ENCODE measurements at regions not wholly inside any gene's neighbourhood (a gene's known extent, or its start where the extent isn't known, plus 50 kb on each side); places are given as distances from the start of the nearest gene placed in this dataset.
"Not testable (repeated sequence)": the region's sequence is repeated elsewhere in the genome, so short reads cannot be mapped to it uniquely, and the experiment has no call there.

GRCh38 chr9:97248252-97248651 is 59.2 kb upstream of the CCDC180 start:
- not testable (repeated sequence) for DNase-seq (ENCODE audit: low read depth in 2 of 3, low spot score in 2 of 3)

DNA sequence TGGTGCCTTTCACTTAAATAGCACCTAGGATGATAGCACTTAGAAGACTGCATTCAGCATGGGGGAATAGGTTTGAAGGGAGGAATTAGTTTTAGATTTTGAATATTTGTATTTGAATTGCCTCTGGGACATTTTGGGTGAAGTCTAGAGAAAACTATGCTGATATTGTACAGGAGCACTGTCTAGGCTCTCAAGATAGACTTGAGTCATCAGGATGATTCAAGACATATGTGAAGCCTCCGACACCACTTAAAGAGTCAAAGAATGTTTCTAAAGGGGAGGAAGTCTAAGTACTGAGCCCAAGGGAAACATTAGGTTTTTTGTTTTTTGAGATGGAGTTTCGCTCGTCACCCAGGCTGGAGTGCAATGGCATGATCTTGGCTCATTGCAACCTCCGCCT is 63.9 kb upstream of the CCDC180 start:
- no peak for DNase-seq (ENCODE audit: low read depth in 2 of 3, low spot score in 2 of 3)

DNA sequence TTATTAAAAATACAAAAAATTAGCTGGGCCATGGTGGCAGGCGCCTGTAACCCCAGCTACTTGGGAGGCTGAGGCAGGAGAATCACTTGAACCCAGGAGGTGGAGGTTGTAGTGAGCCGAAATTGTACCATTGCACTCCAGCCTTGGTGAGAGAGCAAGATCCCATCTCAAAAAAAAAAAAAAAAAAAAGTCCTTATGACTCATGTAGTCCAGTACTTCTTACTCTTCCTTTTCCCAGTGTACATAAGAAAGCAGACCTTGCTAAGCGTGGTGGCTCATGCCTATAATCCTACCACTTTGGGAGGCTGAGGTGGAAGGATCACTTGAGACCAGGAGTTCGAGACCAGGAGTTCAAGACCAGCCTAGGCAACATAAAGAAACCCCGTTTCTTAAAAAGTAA is 66.0 kb upstream of the CCDC180 start:
- not testable (repeated sequence) for DNase-seq (ENCODE audit: low read depth in 2 of 3, low spot score in 2 of 3)

DNA sequence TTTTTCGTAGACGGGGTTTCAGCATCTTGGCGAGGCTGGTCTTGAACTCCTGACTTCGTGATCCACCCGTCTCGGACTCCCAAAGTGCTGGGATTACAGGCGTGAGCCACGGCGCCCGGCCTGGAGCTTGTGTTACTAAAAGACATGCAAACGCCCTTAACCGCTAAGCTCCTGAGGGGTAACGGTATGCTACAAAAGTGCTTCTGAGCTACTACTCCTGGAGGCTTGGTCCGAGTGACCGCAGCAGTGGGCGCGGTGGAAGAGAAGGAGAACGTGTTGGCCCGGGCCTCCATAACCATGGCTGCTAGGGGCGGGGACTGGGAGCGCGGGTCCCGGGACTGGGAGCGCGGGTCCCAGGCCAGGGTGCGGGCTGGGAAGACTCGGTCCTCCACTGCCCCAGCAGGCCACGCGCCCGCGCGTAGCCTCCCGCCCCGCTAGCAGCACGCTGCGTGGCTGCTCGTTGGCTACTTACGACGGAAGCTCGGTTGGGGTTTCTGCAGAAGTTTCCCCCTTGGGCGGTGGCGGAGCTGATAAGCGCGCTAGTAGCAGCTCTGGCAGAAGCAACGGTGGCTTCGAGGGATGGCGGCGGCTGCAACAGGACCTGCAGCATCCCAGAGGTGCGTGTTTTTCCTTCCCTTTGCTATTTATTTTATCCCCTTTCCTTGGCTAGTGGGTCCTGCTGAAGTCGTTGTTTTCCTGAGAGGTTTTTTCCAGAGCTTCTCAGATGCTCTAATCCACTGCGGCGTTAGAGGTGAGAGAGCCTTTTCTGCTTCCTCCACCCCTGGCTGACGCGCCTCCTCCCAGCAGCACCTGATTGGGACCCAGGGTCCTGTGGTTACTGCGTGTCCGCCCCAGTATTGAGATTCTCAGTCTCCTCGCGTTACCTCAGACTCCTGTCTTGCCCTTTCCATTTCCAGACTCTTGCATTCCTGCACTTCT is 69.2 kb upstream of the CCDC180 start:
- DNase-seq (ENCODE audit: low read depth in 2 of 3, low spot score in 2 of 3) = peak; percentile 61 to 89 (median 89)

DNA sequence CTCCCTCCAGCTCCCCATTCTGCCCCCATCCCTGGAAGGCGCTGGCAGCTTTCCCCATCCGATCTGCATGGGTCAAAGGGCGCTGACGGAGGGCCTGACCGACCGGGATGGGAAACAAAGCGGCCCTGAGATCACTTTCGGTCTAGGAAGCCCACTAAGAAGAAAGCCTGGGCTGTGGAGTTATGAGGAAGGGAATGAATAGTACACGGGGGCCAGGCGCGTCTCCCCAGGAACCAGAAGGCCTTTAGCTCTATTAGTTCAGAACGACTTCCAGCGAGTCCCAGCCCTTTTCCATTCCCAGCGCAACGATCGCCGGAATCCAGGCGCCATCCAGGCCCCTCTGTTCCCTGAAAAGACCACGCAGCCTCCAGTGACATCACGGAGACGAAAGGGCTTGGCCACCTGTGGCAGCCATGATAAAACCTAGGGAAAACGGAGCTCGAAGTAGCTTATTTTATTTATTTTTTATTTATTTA is 70.1 kb upstream of the CCDC180 start:
- DNase-seq (ENCODE audit: low read depth in 2 of 3, low spot score in 2 of 3) = no peak

- DNase-seq (ENCODE audit: low read depth in 2 of 3, low spot score in 2 of 3) = not testable (repeated sequence)
Observed at GRCh38 chr9:97233009-97233400, 74.5 kb upstream of the CCDC180 start.

DNA sequence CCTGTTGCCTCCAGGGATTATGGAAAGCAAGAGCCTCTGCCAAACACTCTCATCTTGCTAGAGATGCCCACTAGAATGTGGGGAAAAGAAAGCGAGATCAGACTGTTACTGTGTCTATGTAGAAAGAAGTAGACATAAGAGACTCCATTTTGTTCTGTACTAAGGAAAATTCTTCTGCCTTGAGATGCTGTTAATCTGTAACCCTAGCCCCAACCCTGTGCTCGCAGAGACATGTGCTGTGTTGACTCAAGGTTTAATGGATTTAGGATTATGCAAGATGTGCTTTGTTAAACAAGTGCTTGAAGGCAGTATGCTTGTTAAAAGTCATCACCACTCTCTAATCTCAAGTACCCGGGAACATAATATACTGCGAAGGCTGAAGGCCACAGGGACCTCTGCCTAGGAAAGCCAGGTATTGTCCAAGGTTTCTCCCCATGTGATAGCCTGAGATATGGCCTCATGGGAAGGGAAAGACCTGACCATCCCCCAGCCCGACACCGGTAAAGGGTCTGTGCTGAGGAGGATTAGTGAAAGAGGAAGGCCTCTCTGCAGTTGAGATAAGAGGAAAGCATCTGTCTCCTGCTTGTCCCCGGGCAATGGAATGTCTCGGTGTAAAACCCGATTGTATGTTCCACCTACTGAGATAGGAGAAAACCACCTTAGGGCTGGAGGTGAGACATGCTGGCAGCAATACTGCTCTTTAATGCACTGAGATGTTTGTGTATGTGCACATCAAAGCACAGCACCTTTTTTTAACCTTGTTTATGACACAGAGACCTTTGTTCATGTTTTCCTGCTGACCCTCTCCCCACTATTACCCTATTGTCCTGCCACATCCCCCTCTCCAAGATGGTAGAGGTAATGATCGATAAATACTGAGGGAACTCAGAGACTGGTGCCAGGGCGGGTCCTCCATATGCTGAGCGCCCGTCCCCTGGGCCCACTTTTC is 75.1 kb upstream of the CCDC180 start:
- not testable (repeated sequence) for DNase-seq (ENCODE audit: low read depth in 2 of 3, low spot score in 2 of 3)

DNA sequence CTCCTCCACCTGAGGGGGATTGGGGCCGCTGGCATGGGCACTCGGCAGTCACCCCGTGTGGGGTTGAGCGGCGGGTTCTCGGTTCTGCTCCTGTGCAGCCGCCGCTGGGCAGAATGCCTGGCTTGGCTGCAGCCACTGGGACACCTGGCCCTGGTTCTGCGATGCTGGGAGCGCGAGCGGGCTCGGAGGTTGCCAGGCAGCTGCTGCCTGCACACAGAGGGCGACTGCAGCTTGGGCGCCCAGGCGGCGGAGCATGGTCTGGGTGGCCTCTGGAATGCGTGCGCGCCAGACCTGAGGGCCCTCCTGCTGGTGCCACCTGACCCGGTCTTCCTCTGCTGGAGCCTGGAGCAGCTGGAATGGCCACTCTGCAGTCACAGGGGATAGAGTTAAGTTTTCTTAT is 85.1 kb upstream of the CCDC180 start:
- not testable (repeated sequence) for DNase-seq (ENCODE audit: low read depth in 2 of 3, low spot score in 2 of 3)

DNA sequence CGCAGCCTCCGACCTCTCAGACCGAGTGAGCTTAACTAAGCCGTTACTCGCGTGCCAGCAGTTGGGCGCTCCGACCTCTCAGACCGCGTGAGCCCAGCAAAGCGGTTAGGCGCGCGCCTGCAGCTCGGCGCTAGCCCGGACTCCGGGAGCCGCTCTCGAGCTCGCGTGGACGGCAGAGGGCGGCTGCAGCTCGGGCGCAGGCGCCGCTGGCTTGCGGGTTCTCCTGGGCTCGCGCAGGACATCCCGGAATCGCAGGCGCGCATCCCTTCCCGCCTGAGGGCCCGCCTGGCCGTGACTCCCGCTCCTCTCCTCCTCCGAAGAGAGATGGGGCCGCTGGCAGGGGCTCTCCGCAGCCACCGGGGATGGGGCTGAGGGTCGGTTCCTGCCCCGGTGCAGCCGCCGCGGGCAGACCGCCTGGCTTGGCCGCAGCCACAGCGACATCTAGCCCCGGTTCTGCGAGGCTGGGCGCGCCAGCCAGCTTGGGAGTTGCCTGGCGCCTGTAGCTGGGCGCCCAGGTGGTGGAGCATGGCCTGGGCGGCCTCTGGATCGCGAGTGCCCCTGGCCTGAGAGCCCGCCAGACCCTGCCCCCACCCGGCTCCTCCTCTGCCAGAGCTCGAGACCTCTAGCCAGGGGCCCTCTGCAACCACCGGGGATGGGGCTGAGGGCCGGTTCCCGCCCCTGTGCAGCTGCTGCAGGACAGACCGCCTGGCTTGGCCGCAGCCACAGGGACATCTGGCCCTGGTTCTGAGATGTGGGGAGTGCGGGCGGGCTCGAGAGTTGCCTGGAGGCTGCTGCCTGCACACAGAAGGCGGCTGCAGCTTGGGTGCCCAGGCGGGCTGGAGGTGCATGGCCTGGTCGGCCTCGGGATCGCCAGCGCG is 85.7 kb upstream of the CCDC180 start:
- DNase-seq (ENCODE audit: low read depth in 2 of 3, low spot score in 2 of 3) = peak; percentile 21 to 70 (median 68)

DNA sequence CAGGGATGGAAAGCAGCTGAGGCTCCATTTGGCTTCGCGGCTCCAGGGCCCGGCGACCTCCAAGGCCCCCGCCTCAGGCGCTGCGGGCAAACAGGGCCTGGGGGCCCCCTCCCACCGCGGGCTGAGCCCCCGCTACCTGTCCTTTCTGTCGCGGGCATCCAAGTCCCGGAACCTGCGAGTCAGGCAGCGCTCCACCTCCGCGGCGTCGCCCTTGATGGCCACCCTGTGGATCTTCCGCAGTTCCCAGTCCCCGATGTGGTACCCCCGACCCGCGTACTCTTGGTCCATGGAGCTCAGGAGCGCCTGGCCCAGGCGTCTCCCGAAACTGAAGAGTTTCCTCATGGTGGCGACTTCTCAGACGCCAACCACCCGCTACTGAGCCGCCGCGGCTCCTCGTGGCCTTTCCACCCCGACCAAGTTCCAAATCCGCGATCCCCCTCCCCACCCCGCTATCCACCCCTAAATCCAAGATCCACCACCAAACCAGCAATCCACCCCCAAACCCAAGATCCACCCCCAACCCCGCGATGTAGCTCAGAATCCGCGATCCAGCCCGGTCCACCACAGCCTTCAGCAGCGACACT is 86.5 kb upstream of the CCDC180 start:
- DNase-seq (ENCODE audit: low read depth in 2 of 3, low spot score in 2 of 3) = no peak

GRCh38 chr9:97220396-97220795 is 87.1 kb upstream of the CCDC180 start:
- not testable (repeated sequence) for DNase-seq (ENCODE audit: low read depth in 2 of 3, low spot score in 2 of 3)

- DNase-seq (ENCODE audit: low read depth in 2 of 3, low spot score in 2 of 3) = not testable (repeated sequence)
Observed at GRCh38 chr9:97219443-97220140, 87.9 kb upstream of the CCDC180 start.

DNA sequence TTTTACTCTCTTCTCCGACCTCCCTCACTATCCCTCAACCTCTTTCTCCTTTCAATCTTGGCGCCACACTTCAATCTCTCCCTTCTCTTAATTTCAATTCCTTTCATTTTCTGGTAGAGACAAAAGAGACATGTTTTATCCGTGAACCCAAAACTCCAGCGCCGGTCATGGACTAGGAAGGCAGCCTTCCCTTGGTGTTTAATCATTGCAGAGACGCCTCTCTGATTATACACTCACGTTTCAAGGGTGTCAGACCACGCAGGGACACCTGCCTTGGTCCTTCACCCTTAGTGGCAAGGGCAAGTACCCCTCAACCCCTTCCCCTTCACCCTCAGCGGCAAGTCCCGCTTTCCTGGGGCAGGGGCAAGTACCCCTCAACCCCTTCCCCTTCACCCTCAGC is 92.3 kb upstream of the CCDC180 start:
- not testable (repeated sequence) for DNase-seq (ENCODE audit: low read depth in 2 of 3, low spot score in 2 of 3)

GRCh38 chr9:97214556-97214955 is 92.9 kb upstream of the CCDC180 start:
- not testable (repeated sequence) for DNase-seq (ENCODE audit: low read depth in 2 of 3, low spot score in 2 of 3)

DNA sequence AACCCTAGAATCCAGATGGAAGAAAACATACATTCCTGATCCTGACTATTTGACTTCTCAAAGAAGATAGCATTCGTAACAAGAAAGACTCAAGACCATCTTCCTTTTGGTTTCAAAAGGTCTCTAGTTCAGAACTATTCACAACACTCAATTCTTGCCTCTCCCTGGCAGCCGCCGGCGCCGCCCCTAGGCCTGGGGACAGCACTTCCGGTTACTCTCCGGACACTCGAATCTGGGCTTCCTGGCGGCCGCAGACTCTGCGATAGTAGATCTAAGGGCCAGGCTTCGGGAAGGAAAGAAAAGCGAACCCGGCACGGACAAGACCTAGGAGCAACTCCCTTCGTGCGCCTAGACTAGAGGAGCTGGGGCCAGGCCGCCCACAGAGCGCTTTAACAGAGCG is 107.8 kb upstream of the CCDC180 start:
- DNase-seq (ENCODE audit: low read depth in 2 of 3, low spot score in 2 of 3) = not testable (repeated sequence)

DNA sequence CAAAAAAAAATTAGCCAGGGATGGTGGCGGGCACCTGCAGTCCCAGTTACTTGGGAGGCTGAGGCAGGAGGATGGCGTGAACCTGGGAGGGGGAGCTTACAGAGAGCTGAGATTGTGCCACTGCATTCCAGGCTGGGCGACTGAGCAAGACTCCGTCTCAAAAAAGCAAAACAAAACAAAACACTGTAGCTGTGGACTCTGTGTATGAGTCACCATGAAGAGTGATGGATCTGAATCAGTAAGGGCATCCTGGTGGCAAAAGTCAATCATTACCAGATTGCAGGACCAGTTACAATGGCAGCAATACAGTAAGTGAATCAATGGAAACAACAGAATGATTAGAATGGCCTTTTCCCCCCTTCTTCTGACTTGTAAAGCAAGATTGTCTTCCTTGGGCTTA is 113.7 kb upstream of the CCDC180 start:
- DNase-seq (ENCODE audit: low read depth in 2 of 3, low spot score in 2 of 3) = not testable (repeated sequence)

GRCh38 chr9:97188545-97188944 is 118.9 kb upstream of the CCDC180 start:
- no peak for DNase-seq (ENCODE audit: low read depth in 2 of 3, low spot score in 2 of 3)

DNA sequence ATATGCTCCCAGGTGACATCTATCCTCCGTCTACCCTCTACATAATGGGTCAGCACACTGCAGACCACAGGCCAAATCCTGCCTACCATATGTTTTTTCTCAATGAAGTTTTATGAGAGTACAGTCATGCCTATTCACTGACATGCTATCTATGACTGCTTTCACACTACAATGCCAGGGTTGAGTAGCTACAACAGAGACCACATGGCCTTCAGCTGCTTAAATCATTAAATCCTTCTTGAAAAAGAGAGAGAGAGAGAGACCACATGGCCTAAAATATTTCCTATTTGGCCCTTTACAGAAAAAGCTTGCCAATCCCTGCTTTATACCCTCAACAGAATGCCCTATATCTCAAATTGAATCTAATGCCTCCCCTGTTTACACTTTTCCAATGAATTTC is 119.8 kb upstream of the CCDC180 start:
- DNase-seq (ENCODE audit: low read depth in 2 of 3, low spot score in 2 of 3) = not testable (repeated sequence)

GRCh38 chr9:97186493-97186892 is 121.0 kb upstream of the CCDC180 start:
- DNase-seq (ENCODE audit: low read depth in 2 of 3, low spot score in 2 of 3) = no peak

Data from hematopoietic multipotent progenitor cell (in vitro differentiated cells).